ENCODE measurements at regions not wholly inside any gene's neighbourhood (a gene's known extent, or its start where the extent isn't known, plus 50 kb on each side); places are given as distances from the start of the nearest gene placed in this dataset.

DNA sequence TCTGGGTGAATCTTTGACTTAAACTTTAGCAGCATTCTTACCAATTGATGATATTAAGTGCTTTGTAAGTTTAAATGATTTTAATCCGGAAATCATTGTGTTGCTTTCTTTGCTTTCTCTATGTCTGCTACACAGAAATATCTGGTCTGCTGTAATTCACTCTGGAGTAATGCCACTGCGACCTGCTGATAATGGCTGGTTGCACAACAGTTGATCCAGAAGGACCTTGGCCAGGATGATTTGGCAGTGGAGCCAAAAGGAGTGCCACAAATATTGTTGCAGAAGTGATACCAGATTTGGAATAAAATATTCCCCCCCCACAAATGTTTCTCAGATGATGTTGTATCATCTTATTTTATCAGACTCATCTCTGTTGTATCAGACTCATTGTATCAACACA lies 2063.9 kb downstream of the MRPL39 start:
- TF ChIP-seq RAD21 (conservative IDR thresholded peaks at IDR 0.05) (no peak), EP300 (conservative IDR thresholded peaks at IDR 0.05; ENCODE audit: poor library complexity, severe bottlenecking) (no peak)
- TF ChIP-seq, protein P1, sequence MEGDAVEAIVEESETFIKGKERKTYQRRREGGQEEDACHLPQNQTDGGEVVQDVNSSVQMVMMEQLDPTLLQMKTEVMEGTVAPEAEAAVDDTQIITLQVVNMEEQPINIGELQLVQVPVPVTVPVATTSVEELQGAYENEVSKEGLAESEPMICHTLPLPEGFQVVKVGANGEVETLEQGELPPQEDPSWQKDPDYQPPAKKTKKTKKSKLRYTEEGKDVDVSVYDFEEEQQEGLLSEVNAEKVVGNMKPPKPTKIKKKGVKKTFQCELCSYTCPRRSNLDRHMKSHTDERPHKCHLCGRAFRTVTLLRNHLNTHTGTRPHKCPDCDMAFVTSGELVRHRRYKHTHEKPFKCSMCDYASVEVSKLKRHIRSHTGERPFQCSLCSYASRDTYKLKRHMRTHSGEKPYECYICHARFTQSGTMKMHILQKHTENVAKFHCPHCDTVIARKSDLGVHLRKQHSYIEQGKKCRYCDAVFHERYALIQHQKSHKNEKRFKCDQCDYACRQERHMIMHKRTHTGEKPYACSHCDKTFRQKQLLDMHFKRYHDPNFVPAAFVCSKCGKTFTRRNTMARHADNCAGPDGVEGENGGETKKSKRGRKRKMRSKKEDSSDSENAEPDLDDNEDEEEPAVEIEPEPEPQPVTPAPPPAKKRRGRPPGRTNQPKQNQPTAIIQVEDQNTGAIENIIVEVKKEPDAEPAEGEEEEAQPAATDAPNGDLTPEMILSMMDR (IDR thresholded peaks at IDR 0.05; ENCODE audit: poor library complexity, severe bottlenecking), result no peak

Data from neural cell (in vitro differentiated cells).